ENCODE measurements at regions not wholly inside any gene's neighbourhood (a gene's known extent, or its start where the extent isn't known, plus 50 kb on each side); places are given as distances from the start of the nearest gene placed in this dataset.

GRCh38 chr1:81304187-81304586, 496.5 kb upstream of the ADGRL2 start:
- TF ChIP-seq POLR2AphosphoS5 (IDR thresholded peaks at IDR 0.05) (no peak), POLR2A (IDR thresholded peaks at IDR 0.05; ENCODE audit: low read depth) (no peak), EP300 (IDR thresholded peaks at IDR 0.05) (no peak), CTCF (IDR thresholded peaks at IDR 0.05) (no peak)
- H3K4me1 ChIP-seq = peaks cover 0 to 28% (median 12%) of the 10 kb centered on the region in 4 donors
- H3K4me3 ChIP-seq = no peak overlapping the region
- intact Hi-C loops (cut with DNase I) = loop anchor here (10.0 kb wide), 2 partner anchors 451 to 501 kb away; partner anchors contain the start of gene ADGRL2
- H3K36me3 ChIP-seq = no peaks in the 10 kb centered on the region
- H3K27me3 ChIP-seq = no peaks in the 10 kb centered on the region
- H3K9me3 ChIP-seq = no peaks in the 10 kb centered on the region
- H3K27ac ChIP-seq (replicated peaks in 1 of 4) = no peak overlapping the region
- no peak for DNase-seq (ENCODE audit: extremely low spot score)

GRCh38 chr1:81299892-81300291, 500.8 kb upstream of the ADGRL2 start:
- Histone ChIP-seq H3K27me3 (no peaks in the 10 kb centered on the region), H3K27ac (replicated peaks in 1 of 4) (no peak overlapping the region), H3K4me3 (no peak overlapping the region), H3K9me3 (no peaks in the 10 kb centered on the region), H3K4me1 (no peaks in the 10 kb centered on the region), H3K36me3 (no peaks in the 10 kb centered on the region)
- 87% methylated on average over 2 of the region's 2 CpGs for WGBS
- DNase-seq (ENCODE audit: extremely low spot score) = no peak
- intact Hi-C loops (cut with DNase I) = loop anchor here (10.0 kb wide), 2 partner anchors 455 to 505 kb away; partner anchors contain the start of gene ADGRL2
- TF ChIP-seq POLR2A (IDR thresholded peaks at IDR 0.05; ENCODE audit: low read depth) = no peak
- TF ChIP-seq CTCF (IDR thresholded peaks at IDR 0.05) = no peak
- no peak for TF ChIP-seq EP300 (IDR thresholded peaks at IDR 0.05)
- no peak for TF ChIP-seq POLR2AphosphoS5 (IDR thresholded peaks at IDR 0.05)

GRCh38 chr1:81298266-81298665, 502.5 kb upstream of the ADGRL2 start:
- DNase-seq (ENCODE audit: extremely low spot score) = no peak
- WGBS = 90% methylated on average over 3 of the region's 3 CpGs
- TF ChIP-seq EP300 (IDR thresholded peaks at IDR 0.05) (no peak), CTCF (IDR thresholded peaks at IDR 0.05) (no peak), POLR2AphosphoS5 (IDR thresholded peaks at IDR 0.05) (no peak), POLR2A (IDR thresholded peaks at IDR 0.05; ENCODE audit: low read depth) (no peak)
- no peak overlapping the region for H3K4me3 ChIP-seq
- no peak overlapping the region for H3K27ac ChIP-seq (replicated peaks in 1 of 4)
- H3K36me3 ChIP-seq = no peaks in the 10 kb centered on the region
- H3K4me1 ChIP-seq = no peaks in the 10 kb centered on the region
- H3K9me3 ChIP-seq = no peaks in the 10 kb centered on the region
- intact Hi-C loops (cut with DNase I) = no loop called here
- no peaks in the 10 kb centered on the region for H3K27me3 ChIP-seq

- Histone ChIP-seq H3K27ac (replicated peaks in 1 of 4) (no peak overlapping the region), H3K9me3 (no peaks in the 10 kb centered on the region), H3K4me1 (no peaks in the 10 kb centered on the region), H3K4me3 (no peak overlapping the region), H3K27me3 (no peaks in the 10 kb centered on the region), H3K36me3 (no peaks in the 10 kb centered on the region)
- DNase-seq (ENCODE audit: extremely low spot score) = no peak
- TF ChIP-seq CTCF (IDR thresholded peaks at IDR 0.05) (no peak), EP300 (IDR thresholded peaks at IDR 0.05) (no peak), POLR2AphosphoS5 (IDR thresholded peaks at IDR 0.05) (no peak), POLR2A (IDR thresholded peaks at IDR 0.05; ENCODE audit: low read depth) (no peak)
- intact Hi-C loops (cut with DNase I) = no loop called here
- 67% methylated on average over 1 of the region's 1 CpG for WGBS
These were observed 504.1 kb upstream of the ADGRL2 start for GRCh38 chr1:81296601-81297000.

GRCh38 chr1:81290326-81290725, 510.4 kb upstream of the ADGRL2 start:
- no peak overlapping the region for H3K4me3 ChIP-seq
- no peak overlapping the region for H3K27ac ChIP-seq (replicated peaks in 1 of 4)
- 89% methylated on average over 6 of the region's 6 CpGs for WGBS
- DNase-seq (ENCODE audit: extremely low spot score) = no peak
- intact Hi-C loops (cut with DNase I) = no loop called here
- no peaks in the 10 kb centered on the region for H3K27me3 ChIP-seq
- no peaks in the 10 kb centered on the region for H3K4me1 ChIP-seq
- no peaks in the 10 kb centered on the region for H3K36me3 ChIP-seq
- no peak for TF ChIP-seq EP300 (IDR thresholded peaks at IDR 0.05)
- TF ChIP-seq CTCF (IDR thresholded peaks at IDR 0.05) = no peak
- no peak for TF ChIP-seq POLR2A (IDR thresholded peaks at IDR 0.05; ENCODE audit: low read depth)
- TF ChIP-seq POLR2AphosphoS5 (IDR thresholded peaks at IDR 0.05) = no peak
- no peaks in the 10 kb centered on the region for H3K9me3 ChIP-seq
